A673 (cell line): ENCODE measurements at regions not wholly inside any gene's neighbourhood (a gene's known extent, or its start where the extent isn't known, plus 50 kb on each side); places are given as distances from the start of the nearest gene placed in this dataset.

Experiments used
- CTCF ChIP-seq: fragments of 300-800, 200-600 bp; sonication (generic); conservative IDR thresholded peaks from 2 replicates; pipeline ENCODE4 v1.5.1; 2017; ENCODE audit warnings: low read depth, mild to moderate bottlenecking, antibody characterized with exemption, low read length, moderate library complexity, mixed read lengths
- EZH2 ChIP-seq: fragments of 200-600 bp; sonication (generic); IDR thresholded peaks from 2 replicates; pipeline ENCODE4 v1.6.1; 2017; ENCODE audit warnings: borderline replicate concordance, low read depth, mild to moderate bottlenecking, mixed read lengths, antibody characterized with exemption, low read length; ENCODE audit not compliant: poor library complexity, severe bottlenecking

- TF ChIP-seq CTCF (no peak), EZH2 (no peak)
Observed at GRCh38 chr14:75365116-75365515, 62.7 kb upstream of the JDP2 start.
